Upper lobe of left lung (tissue), 6 donors: ENCODE measurements at regions not wholly inside any gene's neighbourhood (a gene's known extent, or its start where the extent isn't known, plus 50 kb on each side); places are given as distances from the start of the nearest gene placed in this dataset.

Source experiments
- ATAC-seq, 2 donors: fragments of 200-7000 bp; cut with Tn5 transposase; one replicate each; pipeline ENCODE4 v1.9.1; 2022; ENCODE audit warnings: mild to moderate bottlenecking in 2 of 2, moderate library complexity in 2 of 2; ENCODE audit not compliant: low FRiP score in 2 of 2
- DNase-seq, 2 donors: peaks; one replicate each; pipeline ENCODE4 v3.0.0-alpha.2; 2019 to 2020
- H3K27ac ChIP-seq, 4 donors: fragments of 200-600 bp; sonication (generic); one replicate each; pipeline ENCODE4 v1.5.1; 2016 to 2019
- H3K27me3 ChIP-seq, 4 donors: fragments of 200-600 bp; sonication (generic); one replicate each; pipeline ENCODE4 v1.5.1; 2017 to 2019
- H3K36me3 ChIP-seq, 4 donors: fragments of 200-600 bp; sonication (generic); one replicate each; pipeline ENCODE4 v1.5.1; 2016 to 2019
- H3K4me1 ChIP-seq, 4 donors: fragments of 200-600 bp; sonication (generic); one replicate each; pipeline ENCODE4 v1.5.1; 2018 to 2019
- H3K4me3 ChIP-seq, 4 donors: fragments of 200-600 bp; sonication (generic); one replicate each; pipeline ENCODE4 v1.5.1; 2017 to 2019; ENCODE audit warnings: mild to moderate bottlenecking in 2 of 4, moderate library complexity in 1 of 4
- H3K9me3 ChIP-seq, 4 donors: fragments of 200-600 bp; sonication (generic); one replicate each; pipeline ENCODE4 v1.5.1; 2018 to 2019
- CTCF ChIP-seq, 6 experiments: fragments of 450-650 bp in 4 of 6; fragments of 200-600 bp in 2 of 6; sonication (generic) in 2 of 6; IDR thresholded peaks; one replicate each; pipeline ENCODE4 v1.5.1; 2016 to 2019; ENCODE audit warnings: antibody characterized with exemption in 6 of 6
- EP300 ChIP-seq, 4 donors: sonication (generic); formaldehyde crosslinking; IDR thresholded peaks; one replicate each; pipeline ENCODE4 v1.5.1; 2017; ENCODE audit warnings: antibody characterized with exemption in 4 of 4, control low read depth in 2 of 4
- POLR2A ChIP-seq, 4 donors: fragments of 450-650 bp; IDR thresholded peaks; one replicate each; pipeline ENCODE4 v1.5.1; 2016 to 2017; ENCODE audit warnings: antibody characterized with exemption in 4 of 4, mild to moderate bottlenecking in 2 of 4
- POLR2AphosphoS5 ChIP-seq, 2 donors: sonication (generic); formaldehyde crosslinking; IDR thresholded peaks; one replicate each; pipeline ENCODE4 v1.5.1; 2017; ENCODE audit warnings: antibody characterized with exemption in 2 of 2
- WGBS, 2 donors: methylation state at CpG; one replicate each; pipeline ENCODE4 v1.1.5; 2017 to 2018; 5-methylcytosine and 5-hydroxymethylcytosine counted together
- donor health status: DM: no; HTN: no; CAD: no; lungs with moderate emphysema.
- donor health status: DM: no; HTN: yes; CAD: no; lungs with severe emphysema.

DNA sequence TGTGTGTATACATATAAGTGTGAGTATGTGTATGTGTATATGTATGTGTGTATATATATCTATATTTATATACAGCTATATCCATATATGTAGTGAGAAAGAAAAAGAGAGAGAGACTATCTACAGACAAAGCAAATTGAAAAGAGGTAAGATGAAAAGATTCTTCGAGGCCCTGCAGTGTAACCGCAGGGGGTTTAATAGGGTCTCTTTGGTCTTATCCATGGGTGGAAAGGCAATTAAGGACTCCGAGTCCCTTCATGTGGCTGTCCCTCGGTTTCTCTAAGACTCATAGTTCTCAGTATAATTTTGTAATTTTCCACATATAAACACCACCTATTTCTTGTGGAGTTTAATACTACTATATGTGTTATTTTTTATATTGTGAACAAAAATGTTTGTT lies 50.6 kb upstream of the JAZF1 start:
- TF ChIP-seq POLR2AphosphoS5 (IDR thresholded peaks at IDR 0.05) = no peak
- TF ChIP-seq CTCF (IDR thresholded peaks at IDR 0.05) = no peak
- TF ChIP-seq POLR2A (IDR thresholded peaks at IDR 0.05) = no peak
- H3K27ac ChIP-seq = no peak overlapping the region

GRCh38 chr7:28236560-28236959 lies 56.0 kb upstream of the JAZF1 start:
- Histone ChIP-seq H3K27me3 (no peaks in the 10 kb centered on the region), H3K9me3 (no peaks in the 10 kb centered on the region), H3K36me3 (no peaks in the 10 kb centered on the region), H3K4me3 (no peak overlapping the region), H3K27ac (no peak overlapping the region), H3K4me1 (peaks cover 0 to 5% (median 0%) of the 10 kb centered on the region in 4 donors)
- ATAC-seq (no peak), DNase-seq (no peak)
- 90 to 96% methylated on average over 4 of the region's 4 CpGs for WGBS, 2 donors
- TF ChIP-seq CTCF (IDR thresholded peaks at IDR 0.05) (no peak), EP300 (IDR thresholded peaks at IDR 0.05) (no peak), POLR2AphosphoS5 (IDR thresholded peaks at IDR 0.05) (no peak), POLR2A (IDR thresholded peaks at IDR 0.05) (no peak)

More for the DNA sequence above, 50.6 kb upstream of the JAZF1 start:
- Histone ChIP-seq H3K9me3 (no peaks in the 10 kb centered on the region), H3K4me3 (no peak overlapping the region), H3K36me3 (no peaks in the 10 kb centered on the region), H3K27me3 (no peaks in the 10 kb centered on the region), H3K4me1 (no peaks in the 10 kb centered on the region)
- DNase-seq (no peak), ATAC-seq (no peak)
- WGBS, 2 donors = 90 to 91% methylated on average over 4 of the region's 4 CpGs

- no peak for ATAC-seq
- H3K4me3 ChIP-seq = no peak overlapping the region
- 76 to 91% methylated on average over 4 to 5 of the region's 5 CpGs for WGBS, 2 donors
- H3K4me1 ChIP-seq = peaks cover 0 to 5% (median 0%) of the 10 kb centered on the region in 4 donors
- H3K27me3 ChIP-seq = no peaks in the 10 kb centered on the region
- TF ChIP-seq EP300 (IDR thresholded peaks at IDR 0.05) = no peak
- no peak for TF ChIP-seq CTCF (IDR thresholded peaks at IDR 0.05)
- TF ChIP-seq POLR2AphosphoS5 (IDR thresholded peaks at IDR 0.05) = no peak
- H3K36me3 ChIP-seq = no peaks in the 10 kb centered on the region
- DNase-seq = no peak
- H3K9me3 ChIP-seq = no peaks in the 10 kb centered on the region
- no peak overlapping the region for H3K27ac ChIP-seq
Observed at GRCh38 chr7:28237363-28237762, 56.8 kb upstream of the JAZF1 start.

- ATAC-seq (peak in 1 of 2 donors; percentile 58), DNase-seq (peak; percentile 22 to 71)
- Histone ChIP-seq H3K9me3 (no peaks in the 10 kb centered on the region), H3K27me3 (no peaks in the 10 kb centered on the region), H3K27ac (no peak overlapping the region), H3K36me3 (no peaks in the 10 kb centered on the region), H3K4me1 (peaks cover 0 to 5% (median 0%) of the 10 kb centered on the region in 4 donors), H3K4me3 (no peak overlapping the region)
- 50 to 52% methylated on average over 9 of the region's 9 CpGs for WGBS, 2 donors
- TF ChIP-seq CTCF (IDR thresholded peaks at IDR 0.05) (no peak), POLR2A (IDR thresholded peaks at IDR 0.05) (no peak), EP300 (IDR thresholded peaks at IDR 0.05) (no peak), POLR2AphosphoS5 (IDR thresholded peaks at IDR 0.05) (no peak)
Observed at GRCh38 chr7:28239823-28240204, 59.2 kb upstream of the JAZF1 start.

DNA sequence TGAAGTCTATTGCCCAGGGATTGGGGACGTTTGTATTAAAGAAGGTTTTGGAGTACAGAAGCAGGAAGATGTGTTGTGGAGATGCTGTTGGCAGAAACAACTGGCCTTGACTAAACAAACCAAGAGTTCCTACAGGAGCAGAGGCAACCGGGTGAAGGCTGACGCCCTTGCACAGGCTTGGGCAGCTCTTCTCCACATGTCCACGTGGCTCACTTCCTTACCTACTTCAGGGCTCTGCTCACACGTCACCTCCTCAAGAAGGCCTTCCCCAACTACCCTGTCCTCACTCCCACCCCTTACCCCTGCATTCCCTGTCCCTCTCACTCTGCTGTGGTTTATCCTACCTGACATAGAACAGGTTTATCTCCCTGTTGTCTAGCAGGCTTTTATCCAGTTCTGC lies 59.9 kb upstream of the JAZF1 start:
- peaks cover 0 to 5% (median 0%) of the 10 kb centered on the region in 4 donors for H3K4me1 ChIP-seq
- no peaks in the 10 kb centered on the region for H3K9me3 ChIP-seq
- no peak for TF ChIP-seq POLR2A (IDR thresholded peaks at IDR 0.05)
- no peak for TF ChIP-seq EP300 (IDR thresholded peaks at IDR 0.05)
- no peak for TF ChIP-seq CTCF (IDR thresholded peaks at IDR 0.05)
- no peak for TF ChIP-seq POLR2AphosphoS5 (IDR thresholded peaks at IDR 0.05)
- H3K27me3 ChIP-seq = no peaks in the 10 kb centered on the region
- 65 to 83% methylated on average over 5 of the region's 5 CpGs for WGBS, 2 donors
- no peak for DNase-seq
- no peak overlapping the region for H3K4me3 ChIP-seq
- no peak overlapping the region for H3K27ac ChIP-seq
- peak in 1 of 2 donors; percentile 37 for ATAC-seq
- H3K36me3 ChIP-seq = no peaks in the 10 kb centered on the region
